HepG2 (cell line): ENCODE measurements at regions not wholly inside any gene's neighbourhood (a gene's known extent, or its start where the extent isn't known, plus 50 kb on each side); places are given as distances from the start of the nearest gene placed in this dataset.
A peak's percentile ranks its signal among the peaks of the same experiment; 100 is the strongest.

Source experiments
- HMG20A ChIP-seq: IDR thresholded peaks from 2 replicates; pipeline ENCODE4 v1.6.1; 2016; ENCODE audit warnings: borderline replicate concordance
- HOMEZ ChIP-seq: IDR thresholded peaks from 2 replicates; pipeline ENCODE4 v1.6.1; 2016; ENCODE audit warnings: low read depth
- HOXA9 ChIP-seq: sonication (generic); formaldehyde crosslinking; IDR thresholded peaks from 2 replicates; pipeline ENCODE4 v1.8.1; 2022; ENCODE audit warnings: missing genetic modification reagents, mild to moderate bottlenecking, moderate library complexity, borderline replicate concordance
- KMT2A ChIP-seq: sonication (generic); formaldehyde crosslinking; IDR thresholded peaks from 2 replicates; pipeline ENCODE4 v1.4.0; 2020; ENCODE audit warnings: missing genetic modification reagents
- MTF1 ChIP-seq: sonication (generic); formaldehyde crosslinking; IDR thresholded peaks from 2 replicates; pipeline ENCODE4 v1.5.0; 2020; ENCODE audit warnings: missing genetic modification reagents
- PLSCR1 ChIP-seq: sonication (generic); formaldehyde crosslinking; IDR thresholded peaks from 2 replicates; pipeline ENCODE4 v1.5.0; 2020; ENCODE audit warnings: missing genetic modification reagents, mild to moderate bottlenecking, borderline replicate concordance
- PPARG ChIP-seq: conservative IDR thresholded peaks from 2 replicates; pipeline ENCODE4 v1.6.1; 2016; ENCODE audit warnings: missing biosample characterization, missing genetic modification reagents
- RARG ChIP-seq: sonication (generic); formaldehyde crosslinking; IDR thresholded peaks from 2 replicates; pipeline ENCODE4 v1.4.0; 2020; ENCODE audit warnings: low read depth, mild to moderate bottlenecking, missing genetic modification reagents
- SAP130 ChIP-seq: IDR thresholded peaks from 2 replicates; pipeline ENCODE4 v1.6.1; 2016; ENCODE audit warnings: low read depth
- U2AF2 ChIP-seq: fragments of 200-400 bp; formaldehyde crosslinking; IDR thresholded peaks from 2 replicates; pipeline ENCODE4 v1.6.1; 2017; ENCODE audit warnings: low read depth, mild to moderate bottlenecking, low read length
- YEATS2 ChIP-seq: sonication (generic); formaldehyde crosslinking; IDR thresholded peaks from 2 replicates; pipeline ENCODE4 v1.4.0; 2020; ENCODE audit warnings: missing genetic modification reagents, borderline replicate concordance
- ZBTB37 ChIP-seq: sonication (generic); formaldehyde crosslinking; IDR thresholded peaks from 2 replicates; pipeline ENCODE4 v1.4.0; 2020; ENCODE audit warnings: mild to moderate bottlenecking, missing genetic modification reagents
- ZKSCAN1 ChIP-seq: fragments of 150-350 bp; IDR thresholded peaks from 2 replicates; pipeline ENCODE4 v1.6.1; 2014; ENCODE audit warnings: low read length
- ZNF33B ChIP-seq: sonication (generic); formaldehyde crosslinking; IDR thresholded peaks from 2 replicates; pipeline ENCODE4 v1.5.1; 2020; ENCODE audit warnings: mild to moderate bottlenecking, missing genetic modification reagents
- ZNF460 ChIP-seq: sonication (generic); formaldehyde crosslinking; IDR thresholded peaks from 2 replicates; pipeline ENCODE4 v1.5.1; 2020; ENCODE audit warnings: missing genetic modification reagents, mild to moderate bottlenecking, borderline replicate concordance
- ZNF589 ChIP-seq: sonication (generic); formaldehyde crosslinking; conservative IDR thresholded peaks from 2 replicates; pipeline ENCODE4 v1.8.0; 2022; ENCODE audit warnings: mild to moderate bottlenecking, moderate library complexity, missing genetic modification reagents
- ZNF761 ChIP-seq: sonication (generic); formaldehyde crosslinking; conservative IDR thresholded peaks from 2 replicates; pipeline ENCODE4 v1.4.0; 2020; ENCODE audit warnings: mild to moderate bottlenecking, missing genetic modification reagents
- ZNF800 ChIP-seq: sonication (generic); formaldehyde crosslinking; IDR thresholded peaks from 2 replicates; pipeline ENCODE4 v1.4.0; 2020; ENCODE audit warnings: missing genetic modification reagents
- TF ChIP-seq, protein P1 (sequence below): IDR thresholded peaks from 2 replicates; pipeline ENCODE4 v1.6.1; 2016; ENCODE audit warnings: mild to moderate bottlenecking
- TF ChIP-seq, protein P2 (sequence below): sonication (generic); formaldehyde crosslinking; IDR thresholded peaks from 2 replicates; pipeline ENCODE4 v1.5.0; 2020; ENCODE audit warnings: missing genetic modification reagents

DNA sequence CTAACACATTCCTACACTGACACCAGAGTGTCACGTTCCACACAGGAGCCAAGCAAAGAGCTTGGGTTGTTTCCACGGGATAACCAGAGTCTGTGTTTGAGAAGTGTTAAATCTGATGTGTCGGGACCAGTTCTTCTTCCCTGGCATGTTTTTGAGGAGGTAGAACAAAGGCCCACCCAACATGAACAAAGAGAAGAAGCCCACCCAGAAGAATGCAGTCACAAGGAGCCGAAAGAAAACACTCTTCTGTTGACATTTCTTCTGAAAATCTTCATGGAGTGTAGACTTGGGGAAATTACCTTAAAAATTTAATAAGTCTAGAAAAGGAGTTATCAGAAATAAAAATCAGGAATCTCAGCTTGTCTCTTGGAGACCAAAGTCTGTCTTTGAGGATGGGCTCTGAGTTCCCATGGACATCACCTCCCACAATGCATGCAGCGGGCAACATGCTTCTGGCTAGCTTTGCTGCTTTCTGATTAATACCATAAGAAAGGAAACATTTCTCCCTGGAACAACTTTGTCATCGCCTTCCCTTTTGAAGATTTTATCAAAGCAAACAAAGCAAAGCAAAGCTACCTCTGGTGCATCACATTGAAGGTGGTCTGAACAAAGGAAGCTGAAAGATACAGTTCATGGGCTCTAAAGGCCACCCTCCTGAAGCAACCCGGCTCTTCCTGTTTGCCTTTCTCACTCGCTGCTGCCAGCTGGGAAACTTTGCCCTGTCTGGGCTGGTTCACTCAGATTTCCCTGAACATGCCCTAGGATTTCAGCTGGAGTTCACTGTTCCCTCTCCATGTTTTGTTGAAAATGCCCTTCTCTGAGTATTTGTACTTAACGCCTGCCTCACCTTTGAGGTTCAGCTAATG, 448.1 kb downstream of the KIF16B start (continued):
- no peak for TF ChIP-seq YEATS2 (CRISPR knock-in tag)
- no peak for TF ChIP-seq HOXA9
- TF ChIP-seq ZKSCAN1 = no peak
- TF ChIP-seq, protein P1, sequence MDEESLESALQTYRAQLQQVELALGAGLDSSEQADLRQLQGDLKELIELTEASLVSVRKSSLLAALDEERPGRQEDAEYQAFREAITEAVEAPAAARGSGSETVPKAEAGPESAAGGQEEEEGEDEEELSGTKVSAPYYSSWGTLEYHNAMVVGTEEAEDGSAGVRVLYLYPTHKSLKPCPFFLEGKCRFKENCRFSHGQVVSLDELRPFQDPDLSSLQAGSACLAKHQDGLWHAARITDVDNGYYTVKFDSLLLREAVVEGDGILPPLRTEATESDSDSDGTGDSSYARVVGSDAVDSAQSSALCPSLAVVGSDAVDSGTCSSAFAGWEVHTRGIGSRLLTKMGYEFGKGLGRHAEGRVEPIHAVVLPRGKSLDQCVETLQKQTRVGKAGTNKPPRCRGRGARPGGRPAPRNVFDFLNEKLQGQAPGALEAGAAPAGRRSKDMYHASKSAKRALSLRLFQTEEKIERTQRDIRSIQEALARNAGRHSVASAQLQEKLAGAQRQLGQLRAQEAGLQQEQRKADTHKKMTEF (CRISPR knock-in tag) = 0 out of 2 replicates have a peak, but pooled peaks have one; percentile 40
- TF ChIP-seq ZNF761 (CRISPR knock-in tag) = no peak
- TF ChIP-seq ZBTB37 = no peak
- TF ChIP-seq U2AF2 = no peak
- TF ChIP-seq SAP130 (CRISPR knock-in tag) = peak; percentile 48; the same call in 1 of the 2 replicates
- TF ChIP-seq PPARG (CRISPR knock-in tag) = peak; percentile 55; the same call in 1 of the 2 replicates
- no peak for TF ChIP-seq RARG (CRISPR knock-in tag)
- TF ChIP-seq ZNF589 = no peak
- TF ChIP-seq HMG20A (CRISPR knock-in tag) = no peak; the same call in 1 of the 2 replicates
- no peak for TF ChIP-seq PLSCR1 (CRISPR knock-in tag)
- TF ChIP-seq KMT2A (CRISPR knock-in tag) = no peak
- TF ChIP-seq ZNF33B (CRISPR knock-in tag) = no peak
- TF ChIP-seq ZNF800 = no peak
- TF ChIP-seq MTF1 = no peak
- TF ChIP-seq ZNF460 = no peak
- TF ChIP-seq, protein P2, sequence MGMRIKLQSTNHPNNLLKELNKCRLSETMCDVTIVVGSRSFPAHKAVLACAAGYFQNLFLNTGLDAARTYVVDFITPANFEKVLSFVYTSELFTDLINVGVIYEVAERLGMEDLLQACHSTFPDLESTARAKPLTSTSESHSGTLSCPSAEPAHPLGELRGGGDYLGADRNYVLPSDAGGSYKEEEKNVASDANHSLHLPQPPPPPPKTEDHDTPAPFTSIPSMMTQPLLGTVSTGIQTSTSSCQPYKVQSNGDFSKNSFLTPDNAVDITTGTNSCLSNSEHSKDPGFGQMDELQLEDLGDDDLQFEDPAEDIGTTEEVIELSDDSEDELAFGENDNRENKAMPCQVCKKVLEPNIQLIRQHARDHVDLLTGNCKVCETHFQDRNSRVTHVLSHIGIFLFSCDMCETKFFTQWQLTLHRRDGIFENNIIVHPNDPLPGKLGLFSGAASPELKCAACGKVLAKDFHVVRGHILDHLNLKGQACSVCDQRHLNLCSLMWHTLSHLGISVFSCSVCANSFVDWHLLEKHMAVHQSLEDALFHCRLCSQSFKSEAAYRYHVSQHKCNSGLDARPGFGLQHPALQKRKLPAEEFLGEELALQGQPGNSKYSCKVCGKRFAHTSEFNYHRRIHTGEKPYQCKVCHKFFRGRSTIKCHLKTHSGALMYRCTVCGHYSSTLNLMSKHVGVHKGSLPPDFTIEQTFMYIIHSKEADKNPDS = no peak
- no peak for TF ChIP-seq HOMEZ (CRISPR knock-in tag)
